GM18498 (cell line): ENCODE measurements at regions not wholly inside any gene's neighbourhood (a gene's known extent, or its start where the extent isn't known, plus 50 kb on each side); places are given as distances from the start of the nearest gene placed in this dataset.
"Not testable (repeated sequence)": the region's sequence is repeated elsewhere in the genome, so short reads cannot be mapped to it uniquely, and the experiment has no call there.

ENCODE experiments used
- ATAC-seq: cut with Tn5 transposase; IDR thresholded peaks from one replicate; pipeline ENCODE4 v1.9.1; 2021; ENCODE audit warnings: mild to moderate bottlenecking, moderate library complexity; ENCODE audit not compliant: unreplicated experiment

DNA sequence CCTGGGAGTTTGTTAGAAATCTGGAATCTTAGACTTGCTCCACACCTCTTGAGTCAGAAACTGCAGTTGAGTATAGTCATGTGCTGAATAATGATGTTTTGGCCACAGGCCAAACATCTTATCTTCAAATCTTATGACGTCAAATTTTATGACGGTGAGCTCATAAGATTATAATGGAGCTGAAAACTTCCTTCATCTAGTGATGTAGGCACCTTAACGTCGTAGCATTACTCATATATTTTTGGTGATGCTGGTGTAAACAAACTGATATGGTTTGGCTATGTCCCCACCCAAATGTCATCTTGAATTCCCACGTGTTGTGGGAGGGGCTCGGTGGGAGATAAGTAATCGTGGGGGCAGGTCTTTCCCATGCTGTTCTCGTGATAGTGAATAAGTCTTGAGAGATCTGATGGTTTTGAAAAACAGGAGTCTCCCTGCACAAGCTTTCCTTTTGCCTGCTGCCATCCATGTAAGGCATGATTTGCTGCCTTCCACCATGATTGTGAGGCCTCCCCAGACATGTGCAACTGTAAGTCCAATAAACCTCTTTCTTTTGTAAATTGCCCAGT is 268.0 kb upstream of the PROK2 start:
- no peak for ATAC-seq

DNA sequence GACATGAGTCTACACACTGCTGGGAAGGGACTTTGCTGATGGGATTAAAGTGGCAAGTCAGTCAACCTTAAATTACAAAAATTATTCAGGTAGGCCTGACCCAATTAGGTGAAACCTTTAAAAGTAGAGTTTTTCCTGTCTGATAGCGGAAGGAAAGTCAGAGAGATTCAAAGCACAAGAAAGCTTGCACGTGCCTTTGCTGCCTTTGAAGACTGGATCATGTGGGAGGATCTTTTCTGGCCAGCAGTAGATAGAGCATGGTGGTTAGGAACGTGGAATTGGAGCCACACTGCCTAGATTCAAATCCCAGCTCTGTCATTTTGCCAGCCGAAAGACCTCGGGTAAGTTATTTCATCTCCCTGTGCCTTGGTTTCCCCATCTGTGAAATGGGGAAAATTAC is 265.8 kb upstream of the PROK2 start:
- no peak for ATAC-seq

DNA sequence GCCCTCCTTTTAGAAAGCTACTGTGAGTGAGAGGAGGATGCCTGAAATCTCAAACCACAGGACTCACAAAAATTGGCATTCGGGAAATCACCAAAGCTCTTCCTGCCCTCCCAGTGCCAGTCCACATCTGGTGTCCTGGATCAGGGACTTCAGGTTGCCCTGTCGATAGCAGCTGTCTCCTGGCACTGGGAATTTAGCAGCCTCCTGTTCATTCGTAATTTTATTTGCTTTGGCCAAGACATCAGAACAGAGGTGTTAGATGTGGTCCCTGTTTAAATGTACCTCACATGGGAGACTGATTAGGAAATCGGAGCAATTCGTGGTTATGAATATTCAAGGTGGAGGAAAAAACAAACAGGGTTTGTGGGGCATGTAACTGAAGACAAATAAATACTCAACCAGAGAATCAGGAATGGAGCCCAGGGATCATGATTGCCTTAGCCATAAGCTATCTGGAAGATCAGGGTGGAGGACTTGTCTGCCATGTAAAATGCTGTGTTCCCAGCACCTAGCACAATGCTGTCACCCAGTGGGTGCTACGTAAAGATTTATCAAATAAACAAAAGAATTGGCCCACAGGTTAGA is 265.2 kb upstream of the PROK2 start:
- ATAC-seq: no peak

DNA sequence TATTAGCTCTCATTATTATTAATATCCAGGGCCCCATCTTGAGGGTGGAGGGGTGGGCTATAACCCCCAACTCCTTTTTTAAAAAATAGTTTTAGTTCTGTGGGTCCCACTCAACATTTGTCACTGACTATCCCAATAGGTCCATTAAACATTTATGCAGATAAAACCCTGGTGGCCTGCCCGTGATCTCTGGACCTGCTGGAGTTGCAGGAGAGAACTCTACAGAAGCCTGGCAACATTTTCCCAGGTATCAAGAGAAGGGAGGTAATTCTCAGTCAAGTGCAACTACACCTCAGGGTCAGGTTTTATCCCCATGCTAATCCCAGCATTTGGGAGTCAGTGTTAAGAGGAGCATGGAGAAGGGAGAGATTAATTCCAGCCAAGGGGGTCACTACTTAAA is 264.4 kb upstream of the PROK2 start:
- no peak for ATAC-seq

DNA sequence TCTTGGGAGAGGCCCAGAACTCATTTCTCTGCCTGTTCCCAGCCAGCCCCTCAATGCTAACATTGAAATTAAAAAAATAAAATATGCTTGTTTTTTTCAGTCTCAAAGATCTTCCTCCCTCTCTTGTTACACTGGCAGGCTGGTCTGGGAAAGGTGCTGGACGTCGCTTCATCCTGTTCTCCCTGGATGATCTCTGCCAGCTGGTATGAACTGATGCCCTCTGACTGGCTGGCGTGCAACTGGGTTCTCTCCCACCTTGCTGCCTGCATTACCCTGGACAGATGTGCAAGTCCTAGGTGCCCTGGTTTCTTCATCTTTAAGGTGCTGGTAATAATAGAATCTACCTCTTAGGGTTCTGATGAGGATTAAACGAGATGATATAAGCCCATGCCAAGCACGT is 263.9 kb upstream of the PROK2 start:
- no peak for ATAC-seq

DNA sequence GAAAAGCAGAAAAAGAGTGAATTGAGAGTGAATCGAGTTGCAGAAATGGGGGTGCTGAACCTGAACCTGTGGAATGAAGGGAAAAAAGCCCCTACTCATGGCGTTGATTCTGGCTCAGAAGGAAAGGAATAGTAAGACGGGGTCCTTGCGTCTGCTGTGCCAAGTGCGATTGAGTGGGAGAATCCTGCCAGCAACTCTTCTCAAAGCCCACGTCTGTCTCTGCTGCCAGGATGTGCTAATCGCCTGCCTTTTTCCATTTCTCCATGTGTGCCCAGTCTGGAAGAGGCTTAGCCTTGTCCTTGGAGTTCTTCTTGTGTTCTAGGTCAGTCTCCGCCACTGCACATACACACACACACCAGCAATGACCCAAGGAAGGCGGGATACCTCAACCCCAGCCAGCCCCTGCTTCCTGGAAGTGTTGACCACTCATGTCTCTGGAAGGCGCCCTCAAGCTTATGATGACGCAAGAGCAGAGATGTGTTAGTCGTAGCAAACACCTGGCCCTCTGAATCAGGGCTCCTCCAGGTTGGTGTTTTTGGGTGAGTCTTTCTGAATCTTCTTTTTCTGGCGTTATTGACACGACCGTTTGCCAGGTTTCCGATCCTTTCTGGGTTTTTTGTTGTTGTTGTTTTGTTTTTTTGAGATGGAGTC is 262.4 kb upstream of the PROK2 start:
- no peak for ATAC-seq

DNA sequence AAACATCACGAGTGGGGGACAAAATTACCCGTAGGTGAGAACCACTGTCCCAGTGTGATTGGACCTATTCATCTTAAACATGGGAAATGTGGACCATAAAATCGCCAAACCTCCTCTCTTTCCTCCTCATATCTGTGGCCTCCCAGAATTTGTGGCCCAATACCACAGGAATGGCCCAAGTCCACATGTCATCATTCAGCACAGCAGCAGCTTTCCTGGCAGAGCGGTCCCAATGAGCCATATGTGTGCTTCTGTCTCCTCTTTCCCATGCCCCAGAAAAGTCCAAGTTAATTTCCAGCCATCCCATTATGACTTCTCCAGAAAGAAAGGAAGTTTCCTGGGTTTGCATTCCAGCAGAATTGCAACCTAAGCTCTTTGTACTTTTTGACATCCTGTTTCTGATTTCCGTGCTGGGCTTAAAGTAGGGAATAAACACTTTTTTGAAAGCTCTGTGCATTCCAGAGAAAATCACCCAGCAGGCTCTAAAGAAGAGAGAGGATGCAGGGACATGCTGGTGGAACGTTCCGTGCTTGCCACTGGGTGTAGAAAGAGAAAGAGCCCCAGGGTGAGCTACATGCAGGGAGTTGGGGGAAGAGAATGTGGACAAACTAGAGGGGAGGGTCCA is 259.4 kb upstream of the PROK2 start:
- no peak for ATAC-seq

DNA sequence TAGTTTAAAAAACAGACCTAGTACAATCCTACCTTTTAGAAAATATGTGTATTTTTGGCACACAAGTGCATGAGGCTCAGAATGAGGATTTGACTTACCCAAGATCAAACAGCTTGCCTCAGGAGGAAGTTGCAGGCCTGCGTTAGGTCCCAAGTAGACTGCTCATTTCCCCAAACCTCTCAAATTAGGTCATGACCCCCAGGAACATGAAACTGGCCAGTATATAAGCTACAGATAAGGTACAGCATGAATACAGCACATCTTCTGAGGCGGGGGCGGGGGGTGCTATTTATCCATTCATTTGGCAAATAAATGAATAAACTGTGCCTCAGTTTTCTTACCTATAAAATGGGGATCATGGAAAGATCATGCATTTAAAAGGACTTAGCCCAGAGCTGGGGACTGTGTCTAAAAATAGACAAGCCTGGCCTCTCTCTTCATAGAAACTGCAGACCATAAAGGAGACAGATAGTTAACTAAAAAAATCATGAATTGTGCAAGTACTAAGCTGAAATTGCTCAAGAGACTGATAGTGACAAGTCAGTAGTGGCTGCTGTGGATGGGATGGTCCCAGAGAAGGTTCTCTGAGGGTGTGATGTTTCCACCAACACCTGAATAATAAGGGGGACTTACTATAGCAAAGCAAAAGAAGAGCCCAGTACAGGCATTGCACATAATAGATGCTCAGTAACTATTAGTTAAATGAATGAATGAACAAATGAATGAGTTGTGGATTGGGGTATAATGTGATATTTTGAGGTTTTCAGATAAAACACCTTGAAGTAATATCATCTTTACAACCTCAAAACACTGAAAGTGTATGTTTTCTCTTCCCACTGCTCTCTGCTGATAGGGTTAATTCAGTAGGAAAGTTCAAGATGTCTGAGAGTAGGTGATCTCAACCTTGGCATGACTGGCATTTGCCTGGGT is 258.5 kb upstream of the PROK2 start:
- ATAC-seq: no peak

DNA sequence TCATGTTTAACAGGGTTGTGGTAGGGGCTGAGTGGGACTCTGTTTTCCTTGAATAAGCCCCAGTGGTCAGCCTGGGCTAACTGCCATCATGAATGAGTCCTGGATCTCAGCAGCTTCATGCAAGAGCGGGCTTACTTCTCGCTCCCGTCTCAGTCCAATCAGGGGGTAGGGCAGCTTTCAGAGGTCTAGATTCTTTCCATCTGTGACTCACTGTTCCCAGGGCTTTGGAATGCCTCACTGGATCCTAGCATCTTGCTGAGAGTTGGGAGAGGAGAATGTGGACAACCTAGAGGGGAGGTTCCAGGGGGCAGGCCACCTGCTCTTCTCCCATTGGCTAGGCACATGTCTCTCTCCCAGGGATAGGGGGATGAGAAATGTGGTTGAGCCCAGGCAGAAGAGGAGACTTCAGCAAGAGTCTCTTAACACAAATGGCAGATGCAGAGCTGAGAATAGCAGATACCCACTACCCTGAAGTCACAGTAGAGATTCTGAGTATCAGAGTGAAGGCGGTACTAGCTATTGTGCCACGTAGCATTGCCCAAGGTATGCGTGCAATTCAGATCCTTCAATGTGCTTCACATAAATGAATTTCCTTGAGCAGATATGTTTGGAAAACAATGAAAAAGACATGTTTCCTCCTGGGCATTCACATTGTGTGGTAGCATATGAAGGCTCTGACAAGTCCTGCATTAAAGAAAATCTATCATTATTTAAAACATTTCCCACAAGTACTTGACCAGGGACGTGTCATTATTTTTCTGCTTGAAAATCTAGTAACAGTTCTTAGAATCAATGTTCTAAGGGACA is 257.7 kb upstream of the PROK2 start:
- no peak for ATAC-seq

DNA sequence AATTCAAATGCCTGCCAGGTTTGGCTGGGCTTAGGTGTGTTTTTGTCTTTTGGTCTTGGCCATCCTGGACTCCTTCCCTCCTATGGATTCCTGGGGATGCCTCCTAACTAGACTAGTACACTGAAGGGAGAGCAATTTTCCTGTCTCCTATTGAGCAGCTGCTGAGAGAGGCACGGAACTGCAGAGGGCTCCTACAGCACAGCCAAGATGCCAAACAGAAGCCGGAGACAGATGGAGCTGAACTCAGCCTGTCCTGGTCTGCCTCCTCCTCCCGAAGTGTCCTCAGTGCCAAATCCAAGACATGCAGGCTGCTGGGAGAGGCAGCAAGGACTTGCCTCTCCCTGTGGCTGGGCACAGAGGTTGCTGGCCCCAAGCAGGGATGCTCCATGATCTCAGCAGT is 256.6 kb upstream of the PROK2 start:
- ATAC-seq: no peak

DNA sequence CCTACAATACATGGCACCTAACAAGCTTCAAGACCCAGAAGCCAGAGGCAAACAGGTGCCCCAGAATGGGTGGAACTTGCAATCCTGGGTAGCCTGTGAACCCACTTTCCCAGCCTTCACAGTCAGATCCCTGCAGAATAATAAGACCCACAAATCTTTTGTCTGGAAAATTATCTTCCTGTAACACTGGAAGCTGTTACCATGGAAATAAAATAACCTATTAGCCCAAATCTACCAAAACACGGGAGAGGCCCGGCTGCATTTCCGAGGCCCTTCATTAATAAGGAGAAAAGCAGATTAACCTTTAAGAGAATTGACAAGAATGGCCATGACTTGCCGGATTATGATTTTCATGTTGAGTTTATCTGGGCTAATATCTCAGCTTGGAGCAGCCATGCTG is 256.1 kb upstream of the PROK2 start:
- ATAC-seq: no peak

DNA sequence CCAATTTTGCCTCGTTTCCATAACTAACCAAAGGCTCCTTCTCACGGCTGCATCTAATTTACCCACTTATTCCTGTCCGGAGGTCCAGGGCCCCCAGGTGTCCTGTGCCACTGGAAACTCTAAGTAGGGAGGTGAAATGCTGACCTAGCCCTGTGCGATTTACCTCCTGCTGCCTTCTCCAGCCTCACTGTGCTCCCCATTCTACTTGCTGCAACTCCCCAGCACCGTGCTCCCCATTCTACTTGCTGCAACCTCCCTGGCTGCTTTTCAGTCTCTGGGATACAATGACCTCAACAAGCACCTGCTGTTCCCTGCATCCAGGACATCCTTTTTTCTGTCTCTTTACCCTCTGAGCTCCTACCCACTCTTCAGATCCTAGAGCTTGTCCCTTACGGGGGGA is 254.7 kb upstream of the PROK2 start:
- ATAC-seq: no peak

DNA sequence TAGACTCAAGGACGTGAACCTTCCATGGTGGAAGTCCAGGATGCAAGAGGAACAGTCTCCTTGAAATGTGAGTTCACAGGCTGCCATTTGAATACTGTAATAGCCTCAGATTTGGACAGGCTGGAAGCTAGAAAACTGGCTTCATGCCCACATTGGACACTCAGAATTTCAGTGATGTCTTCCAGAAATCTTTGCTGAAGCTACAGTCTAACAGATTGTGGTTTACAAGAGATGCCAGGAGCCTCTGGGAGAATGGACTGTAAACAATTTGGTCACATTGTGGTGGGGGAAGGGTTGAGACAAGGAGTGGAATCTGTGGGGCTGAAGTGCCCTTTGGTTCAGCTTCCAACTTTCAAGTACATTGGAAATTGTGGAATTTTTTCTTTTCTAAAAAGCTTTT is 252.0 kb upstream of the PROK2 start:
- ATAC-seq: no peak

DNA sequence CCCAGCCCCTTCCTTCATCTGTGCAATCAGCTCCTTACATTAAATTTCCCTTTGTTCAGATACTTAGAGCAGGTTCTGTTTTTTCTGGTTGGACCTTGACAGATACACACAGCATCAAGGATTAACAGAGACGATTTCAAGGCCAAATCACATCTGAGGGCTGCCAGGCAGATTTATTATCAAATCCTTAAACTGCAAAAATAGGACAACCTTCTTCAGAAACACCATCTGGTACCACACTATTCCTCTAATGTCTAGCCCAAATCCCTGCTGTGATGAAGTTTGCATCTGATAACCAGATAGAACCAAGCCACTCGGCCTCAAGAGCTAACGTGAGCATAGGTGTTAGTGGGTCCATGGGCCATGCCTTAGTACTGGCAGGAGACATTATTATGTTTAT is 250.7 kb upstream of the PROK2 start:
- ATAC-seq: no peak

DNA sequence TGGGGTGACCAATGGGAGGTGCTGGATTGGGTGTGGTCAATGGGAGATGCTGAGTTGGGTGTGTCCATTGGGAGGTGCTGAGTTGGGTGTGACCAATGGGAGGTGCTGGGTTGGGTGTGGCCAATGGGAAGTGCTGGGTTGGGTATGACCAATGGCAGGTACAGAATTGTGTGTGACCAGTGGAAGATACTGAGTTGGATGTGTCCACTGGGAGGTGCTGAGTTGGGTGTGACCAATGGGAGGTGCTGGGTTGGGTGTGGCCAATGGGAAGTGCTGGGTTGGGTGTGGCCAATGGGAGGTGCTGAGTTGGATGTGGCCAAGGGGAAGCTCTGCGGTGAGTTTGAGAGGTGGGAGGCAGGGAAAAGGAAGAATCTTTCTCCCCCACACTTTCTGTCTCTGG is 250.0 kb upstream of the PROK2 start:
- ATAC-seq: no peak

DNA sequence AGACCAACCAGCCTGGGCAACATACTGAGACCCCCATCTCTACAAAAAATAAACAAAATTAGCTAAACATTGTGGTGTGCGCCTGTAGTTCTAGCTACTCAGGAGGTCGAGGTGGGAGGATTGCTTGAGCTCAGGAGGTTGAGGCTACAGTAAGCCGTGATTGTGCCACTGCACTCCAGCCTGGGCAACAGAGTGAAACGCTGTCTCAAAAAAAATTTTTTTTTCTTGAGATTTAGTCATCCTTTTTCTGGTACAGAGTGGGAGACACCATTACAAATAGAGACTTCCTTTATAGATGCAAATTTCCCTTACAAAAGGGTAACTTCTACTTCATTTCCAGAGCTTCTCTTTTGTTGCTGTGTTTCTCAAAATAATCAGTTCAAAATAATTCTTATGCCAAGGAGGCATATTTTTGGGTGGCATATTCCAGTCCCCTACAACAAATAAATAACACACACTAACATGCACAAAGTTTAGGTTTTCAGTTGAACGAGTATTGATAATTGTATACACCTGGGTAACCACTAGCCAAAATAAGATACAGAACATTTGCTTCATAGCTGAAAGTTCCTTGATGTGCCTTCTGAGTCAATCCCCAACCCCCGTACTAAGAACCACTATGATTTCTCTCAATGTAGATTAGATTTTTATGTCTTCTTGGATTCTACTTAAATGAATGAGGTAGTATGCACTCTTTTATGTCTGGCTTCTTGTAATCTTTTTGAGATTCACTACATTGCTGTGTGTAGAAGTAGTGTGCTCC is 248.9 kb upstream of the PROK2 start:
- no peak for ATAC-seq

DNA sequence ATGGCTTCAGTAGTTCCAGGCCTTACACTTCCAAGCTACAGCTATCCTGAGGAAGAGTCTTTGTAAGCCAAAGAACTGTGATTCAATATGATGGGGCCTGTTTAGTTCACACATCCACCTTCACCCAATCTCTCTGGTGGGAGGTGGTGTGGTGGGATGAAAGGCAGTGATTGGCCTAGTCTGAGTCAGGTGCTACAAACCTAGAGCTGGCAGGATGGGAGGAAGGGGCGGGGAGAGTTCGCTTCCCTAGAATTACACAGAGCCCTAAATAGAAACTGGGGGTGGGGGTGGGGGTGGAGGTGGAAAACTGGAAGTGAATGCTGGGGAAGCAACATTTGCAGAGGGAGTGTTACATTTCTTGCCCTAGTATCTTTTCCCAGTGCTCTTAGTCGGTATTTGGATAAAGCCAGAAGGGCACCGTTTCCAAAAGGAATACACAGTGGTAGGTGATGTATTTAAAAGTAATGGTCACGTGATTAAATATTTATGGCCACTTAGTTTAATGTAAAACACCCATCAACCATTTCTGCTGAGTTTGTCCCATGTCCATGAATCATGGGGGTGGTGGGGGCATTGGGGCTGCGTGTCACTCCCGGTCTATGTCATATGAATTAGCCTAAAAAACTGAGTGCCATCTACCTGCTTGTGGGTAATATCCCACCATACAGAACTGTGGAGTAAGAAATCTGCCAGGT is 247.6 kb upstream of the PROK2 start:
- ATAC-seq: no peak

DNA sequence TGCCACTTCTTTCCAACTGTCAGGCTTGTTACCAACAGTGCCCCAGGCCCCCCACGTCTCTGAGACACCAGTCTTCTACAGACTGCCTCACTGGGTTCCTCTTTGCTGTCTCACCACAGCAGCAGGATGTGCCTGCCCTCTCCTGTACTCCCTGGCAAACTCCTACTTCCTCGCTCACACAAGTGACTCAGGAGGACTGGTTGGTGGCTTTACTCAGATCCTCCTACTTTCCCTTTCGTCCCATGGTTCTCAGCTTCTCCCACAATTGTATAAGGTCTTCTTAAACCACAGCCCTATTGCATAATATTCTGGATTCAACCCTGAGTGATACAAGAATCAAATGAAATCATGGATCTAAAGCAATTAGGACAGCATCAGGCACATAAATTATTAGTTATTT is 246.6 kb upstream of the PROK2 start:
- ATAC-seq: no peak

DNA sequence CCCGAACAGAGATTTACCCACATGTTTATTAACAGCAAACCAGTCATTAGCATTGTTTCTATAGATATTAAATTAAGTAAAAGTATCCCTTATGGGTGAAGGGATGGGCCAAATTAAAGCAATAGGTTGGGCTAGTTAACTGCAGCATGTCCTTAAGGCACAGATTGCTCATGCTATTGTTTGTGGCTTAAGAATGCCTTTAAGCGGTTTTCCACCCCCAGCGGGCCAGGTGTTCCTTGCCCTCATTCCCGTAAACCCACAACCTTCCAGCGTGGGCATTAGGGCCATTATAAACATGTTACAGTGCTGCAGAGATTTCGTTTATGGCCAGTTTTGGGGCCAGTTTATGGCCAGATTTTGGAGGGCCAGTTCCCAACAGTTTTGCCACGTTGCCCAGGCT is 245.3 kb upstream of the PROK2 start:
- not testable (repeated sequence) for ATAC-seq
